ENCODE measurements at regions not wholly inside any gene's neighbourhood (a gene's known extent, or its start where the extent isn't known, plus 50 kb on each side); places are given as distances from the start of the nearest gene placed in this dataset.

DNA sequence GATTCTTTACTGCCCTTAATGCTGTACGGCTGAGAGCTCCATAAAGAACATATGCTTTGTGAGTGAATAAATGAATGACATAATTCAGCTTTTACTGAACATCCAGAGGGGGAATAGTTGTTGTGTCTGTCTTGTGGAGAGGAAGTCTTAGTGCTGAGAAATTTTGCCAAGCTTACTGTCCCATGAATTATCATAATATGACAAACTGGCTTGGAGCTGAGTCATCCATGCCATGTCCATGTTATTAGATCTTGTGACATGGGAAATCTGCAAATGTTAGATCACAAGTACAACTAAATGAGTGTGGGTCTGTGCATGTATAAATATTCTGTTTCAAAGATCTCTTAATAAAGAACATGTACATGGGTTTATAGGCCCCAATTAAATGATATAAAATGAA is 350.4 kb downstream of the BMP4 start:
- TF ChIP-seq, protein P1, sequence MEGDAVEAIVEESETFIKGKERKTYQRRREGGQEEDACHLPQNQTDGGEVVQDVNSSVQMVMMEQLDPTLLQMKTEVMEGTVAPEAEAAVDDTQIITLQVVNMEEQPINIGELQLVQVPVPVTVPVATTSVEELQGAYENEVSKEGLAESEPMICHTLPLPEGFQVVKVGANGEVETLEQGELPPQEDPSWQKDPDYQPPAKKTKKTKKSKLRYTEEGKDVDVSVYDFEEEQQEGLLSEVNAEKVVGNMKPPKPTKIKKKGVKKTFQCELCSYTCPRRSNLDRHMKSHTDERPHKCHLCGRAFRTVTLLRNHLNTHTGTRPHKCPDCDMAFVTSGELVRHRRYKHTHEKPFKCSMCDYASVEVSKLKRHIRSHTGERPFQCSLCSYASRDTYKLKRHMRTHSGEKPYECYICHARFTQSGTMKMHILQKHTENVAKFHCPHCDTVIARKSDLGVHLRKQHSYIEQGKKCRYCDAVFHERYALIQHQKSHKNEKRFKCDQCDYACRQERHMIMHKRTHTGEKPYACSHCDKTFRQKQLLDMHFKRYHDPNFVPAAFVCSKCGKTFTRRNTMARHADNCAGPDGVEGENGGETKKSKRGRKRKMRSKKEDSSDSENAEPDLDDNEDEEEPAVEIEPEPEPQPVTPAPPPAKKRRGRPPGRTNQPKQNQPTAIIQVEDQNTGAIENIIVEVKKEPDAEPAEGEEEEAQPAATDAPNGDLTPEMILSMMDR (IDR thresholded peaks at IDR 0.05) = no peak
- TF ChIP-seq POLR2AphosphoS5 (IDR thresholded peaks at IDR 0.05) = no peak
